Fibroblast of lung (primary cell): ENCODE measurements at regions not wholly inside any gene's neighbourhood (a gene's known extent, or its start where the extent isn't known, plus 50 kb on each side); places are given as distances from the start of the nearest gene placed in this dataset.

Experiments
- CTCF ChIP-seq, 2 donors: IDR thresholded peaks in 1 of 2; conservative IDR thresholded peaks in 1 of 2; 1 replicate in 1 of 2; 2 replicates in 1 of 2; pipeline ENCODE4 v1.5.1; 2011 to 2012; ENCODE audit warnings: low read length in 2 of 2, control low read depth in 1 of 2, inconsistent platforms in 1 of 2, low read depth in 1 of 2, mild to moderate bottlenecking in 1 of 2
- EZH2 ChIP-seq: IDR thresholded peaks from 2 replicates; pipeline ENCODE4 v1.5.1; 2012; ENCODE audit warnings: low read length, control low read depth, mild to moderate bottlenecking; ENCODE audit errors: missing control alignments

- TF ChIP-seq CTCF (conservative IDR thresholded peaks at IDR 0.05 in 1 of 2, IDR thresholded peaks at IDR 0.05 in 1 of 2; ENCODE audit: low read depth in 1 of 2, low read length in 2 of 2): no peak
- TF ChIP-seq EZH2: no peak
Observed at GRCh38 chr5:75961818-75962217, 121.4 kb upstream of the SV2C start.
